Esophagus squamous epithelium (tissue), 4 donors: ENCODE measurements at regions not wholly inside any gene's neighbourhood (a gene's known extent, or its start where the extent isn't known, plus 50 kb on each side); places are given as distances from the start of the nearest gene placed in this dataset.

ENCODE experiments used
- POLR2A ChIP-seq, 4 donors: fragments of 450-650 bp; IDR thresholded peaks; one replicate each; pipeline ENCODE4 v1.6.1; 2017; ENCODE audit warnings: antibody characterized with exemption in 4 of 4, mild to moderate bottlenecking in 4 of 4, moderate library complexity in 3 of 4
- TF ChIP-seq, protein P1 (sequence below), 6 experiments: fragments of 450-650 bp in 4 of 6; fragments of 200-600 bp in 2 of 6; sonication (generic) in 2 of 6; IDR thresholded peaks; one replicate each; pipeline ENCODE4 v1.5.1; 2016 to 2019; ENCODE audit warnings: antibody characterized with exemption in 6 of 6, mild to moderate bottlenecking in 4 of 6, moderate library complexity in 4 of 6

DNA sequence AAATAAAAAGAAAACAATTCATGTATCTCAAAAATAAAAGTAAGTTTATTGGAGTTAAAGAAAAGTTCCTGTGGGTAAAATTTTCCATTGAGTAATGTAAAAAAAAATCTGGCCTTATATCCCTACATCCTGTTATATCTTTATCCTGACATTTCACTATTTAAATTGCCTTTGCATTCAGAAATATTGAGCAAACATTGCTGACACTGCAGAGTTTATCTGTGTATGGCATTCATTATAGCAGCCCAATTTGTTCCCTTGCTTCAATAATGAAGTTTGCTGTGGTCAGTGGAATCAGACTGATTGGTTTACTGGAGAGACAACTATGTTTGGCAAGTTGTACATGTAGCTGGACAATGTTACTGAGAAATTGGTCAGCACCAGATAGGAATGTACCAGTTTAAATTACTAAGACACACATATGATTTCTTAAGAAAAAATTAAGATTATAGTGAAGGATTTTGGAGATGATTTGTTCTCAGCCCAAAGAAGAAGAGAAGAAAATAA, 271.7 kb downstream of the ANKRD7 start:
- TF ChIP-seq, protein P1, sequence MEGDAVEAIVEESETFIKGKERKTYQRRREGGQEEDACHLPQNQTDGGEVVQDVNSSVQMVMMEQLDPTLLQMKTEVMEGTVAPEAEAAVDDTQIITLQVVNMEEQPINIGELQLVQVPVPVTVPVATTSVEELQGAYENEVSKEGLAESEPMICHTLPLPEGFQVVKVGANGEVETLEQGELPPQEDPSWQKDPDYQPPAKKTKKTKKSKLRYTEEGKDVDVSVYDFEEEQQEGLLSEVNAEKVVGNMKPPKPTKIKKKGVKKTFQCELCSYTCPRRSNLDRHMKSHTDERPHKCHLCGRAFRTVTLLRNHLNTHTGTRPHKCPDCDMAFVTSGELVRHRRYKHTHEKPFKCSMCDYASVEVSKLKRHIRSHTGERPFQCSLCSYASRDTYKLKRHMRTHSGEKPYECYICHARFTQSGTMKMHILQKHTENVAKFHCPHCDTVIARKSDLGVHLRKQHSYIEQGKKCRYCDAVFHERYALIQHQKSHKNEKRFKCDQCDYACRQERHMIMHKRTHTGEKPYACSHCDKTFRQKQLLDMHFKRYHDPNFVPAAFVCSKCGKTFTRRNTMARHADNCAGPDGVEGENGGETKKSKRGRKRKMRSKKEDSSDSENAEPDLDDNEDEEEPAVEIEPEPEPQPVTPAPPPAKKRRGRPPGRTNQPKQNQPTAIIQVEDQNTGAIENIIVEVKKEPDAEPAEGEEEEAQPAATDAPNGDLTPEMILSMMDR (IDR thresholded peaks at IDR 0.05), result no peak
- no peak for TF ChIP-seq POLR2A (IDR thresholded peaks at IDR 0.05)
